DOHH2 (cell line): ENCODE measurements at regions not wholly inside any gene's neighbourhood (a gene's known extent, or its start where the extent isn't known, plus 50 kb on each side); places are given as distances from the start of the nearest gene placed in this dataset.
"Not testable (repeated sequence)": the region's sequence is repeated elsewhere in the genome, so short reads cannot be mapped to it uniquely, and the experiment has no call there.

Experiments used
- H3F3A ChIP-seq: fragments of 200-600 bp; sonication (generic), shearing (Covaris generic); 2 replicates; pipeline ENCODE4 v1.6.0; 2016; ENCODE audit warnings: antibody characterized with exemption, mild to moderate bottlenecking; ENCODE audit not compliant: control insufficient read depth, insufficient read depth
- H3K27ac ChIP-seq: fragments of 200-600 bp; sonication (generic); 2 replicates; pipeline ENCODE4 v1.5.1; 2014; ENCODE audit warnings: low read depth, mild to moderate bottlenecking, low read length, moderate library complexity
- H3K27me3 ChIP-seq: fragments of 200-600 bp; sonication (generic); 2 replicates; pipeline ENCODE4 v1.6.1; 2014; ENCODE audit warnings: mild to moderate bottlenecking, low read length, mixed read lengths; ENCODE audit not compliant: control insufficient read depth
- H3K36me3 ChIP-seq: fragments of 200-600 bp; sonication (generic); 2 replicates; pipeline ENCODE4 v1.6.1; 2014; ENCODE audit warnings: mild to moderate bottlenecking, low read length, moderate library complexity, mixed read lengths; ENCODE audit not compliant: control insufficient read depth
- H3K4me1 ChIP-seq: fragments of 200-600 bp; sonication (generic); 2 replicates; pipeline ENCODE4 v1.6.1; 2014; ENCODE audit warnings: mild to moderate bottlenecking, low read length, mixed read lengths; ENCODE audit not compliant: control insufficient read depth
- H3K4me2 ChIP-seq: fragments of 200-600 bp; sonication (generic); 2 replicates; pipeline ENCODE4 v1.6.0; 2014; ENCODE audit warnings: mild to moderate bottlenecking, low read length, moderate library complexity
- H3K4me3 ChIP-seq: fragments of 200-600 bp; sonication (generic); 2 replicates; pipeline ENCODE4 v1.5.1; 2014; ENCODE audit warnings: mild to moderate bottlenecking, low read length, mixed read lengths
- H3K79me2 ChIP-seq: fragments of 200-600 bp; sonication (generic); 2 replicates; pipeline ENCODE4 v1.6.1; 2014; ENCODE audit warnings: mild to moderate bottlenecking, low read length, mixed read lengths; ENCODE audit not compliant: control insufficient read depth
- H3K9me2 ChIP-seq: fragments of 200-600 bp; sonication (generic); replicated peaks from 2 replicates; pipeline ENCODE4 v1.6.1; 2014; ENCODE audit warnings: mild to moderate bottlenecking, low read length, mixed read lengths; ENCODE audit not compliant: control insufficient read depth
- H3K9me3 ChIP-seq: fragments of 200-600 bp; sonication (generic); 2 replicates; pipeline ENCODE4 v1.6.1; 2014; ENCODE audit warnings: antibody characterized with exemption, low read length, mixed read lengths; ENCODE audit not compliant: control insufficient read depth, insufficient read depth
- H4K20me1 ChIP-seq: fragments of 200-600 bp; sonication (generic); 2 replicates; pipeline ENCODE4 v1.6.0; 2014; ENCODE audit warnings: low read depth, mild to moderate bottlenecking, antibody characterized with exemption, low read length, moderate library complexity; ENCODE audit not compliant: control insufficient read depth, insufficient read depth
- CTCF ChIP-seq: fragments of 200-600 bp; sonication (generic); IDR thresholded peaks from one replicate; pipeline ENCODE4 v1.5.1; 2014; ENCODE audit warnings: antibody characterized with exemption, mild to moderate bottlenecking, low read depth, low read length; ENCODE audit not compliant: poor library complexity, severe bottlenecking
- EZH2phosphoT487 ChIP-seq: fragments of 200-600 bp; sonication (generic); IDR thresholded peaks from 2 replicates; pipeline ENCODE4 v1.6.1; 2017; ENCODE audit warnings: borderline replicate concordance, mild to moderate bottlenecking, antibody characterized with exemption, low read length, moderate library complexity, mixed read lengths

GRCh38 chr5:10019236-10019635, 230.5 kb downstream of the ATPSCKMT start:
- no peaks in the 10 kb centered on the region for H3K36me3 ChIP-seq
- H3F3A ChIP-seq: no peaks in the 10 kb centered on the region
- H4K20me1 ChIP-seq: no peaks in the 10 kb centered on the region
- no peaks in the 10 kb centered on the region for H3K4me1 ChIP-seq
- no peaks in the 10 kb centered on the region for H3K27me3 ChIP-seq
- TF ChIP-seq CTCF (no peak), EZH2phosphoT487 (no peak)
- H3K4me3 ChIP-seq: no peak overlapping the region
- H3K79me2 ChIP-seq: no peaks in the 10 kb centered on the region
- H3K4me2 ChIP-seq: no peak overlapping the region
- H3K9me3 ChIP-seq: no peaks in the 10 kb centered on the region
- H3K27ac ChIP-seq: no peak overlapping the region
- no peaks in the 10 kb centered on the region for H3K9me2 ChIP-seq

GRCh38 chr5:10018201-10019069, 231.3 kb downstream of the ATPSCKMT start:
- Histone ChIP-seq H3K4me3 (no peak overlapping the region), H3F3A (no peaks in the 10 kb centered on the region), H3K36me3 (no peaks in the 10 kb centered on the region), H3K4me2 (no peak overlapping the region), H3K9me2 (no peaks in the 10 kb centered on the region), H4K20me1 (no peaks in the 10 kb centered on the region), H3K27me3 (no peaks in the 10 kb centered on the region), H3K27ac (no peak overlapping the region), H3K4me1 (no peaks in the 10 kb centered on the region), H3K9me3 (no peaks in the 10 kb centered on the region), H3K79me2 (no peaks in the 10 kb centered on the region)
- TF ChIP-seq CTCF: no peak
- TF ChIP-seq EZH2phosphoT487: no peak

GRCh38 chr5:10017786-10018185, 231.9 kb downstream of the ATPSCKMT start:
- H3K4me2 ChIP-seq: no peak overlapping the region
- no peaks in the 10 kb centered on the region for H3K9me3 ChIP-seq
- no peaks in the 10 kb centered on the region for H4K20me1 ChIP-seq
- TF ChIP-seq EZH2phosphoT487: no peak
- no peaks in the 10 kb centered on the region for H3K36me3 ChIP-seq
- H3K4me3 ChIP-seq: no peak overlapping the region
- no peaks in the 10 kb centered on the region for H3K9me2 ChIP-seq
- no peaks in the 10 kb centered on the region for H3K27me3 ChIP-seq
- H3K27ac ChIP-seq: no peak overlapping the region
- H3K79me2 ChIP-seq: no peaks in the 10 kb centered on the region
- H3K4me1 ChIP-seq: no peaks in the 10 kb centered on the region
- no peaks in the 10 kb centered on the region for H3F3A ChIP-seq

DNA sequence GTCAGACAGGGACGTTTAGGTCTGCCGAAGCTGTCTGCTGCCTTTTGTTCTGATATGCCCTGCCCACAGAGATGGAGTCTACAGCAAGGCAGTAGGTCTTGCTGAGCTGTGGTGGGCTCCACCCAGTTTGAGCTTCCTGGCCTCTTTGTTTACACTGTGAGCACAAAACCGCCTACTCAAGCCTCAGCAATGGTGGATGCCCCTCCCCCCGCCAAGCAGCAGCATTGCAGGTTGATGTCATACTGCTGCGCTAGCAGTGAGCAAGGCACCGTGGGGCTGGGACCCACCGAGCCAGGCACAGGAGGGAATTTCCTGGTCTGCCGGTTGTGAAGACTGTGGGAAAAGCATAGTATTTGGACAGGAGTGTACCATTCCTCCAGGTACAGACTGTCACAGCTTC, 233.1 kb downstream of the ATPSCKMT start:
- H3K36me3 ChIP-seq, H3K4me2 ChIP-seq, H3K4me1 ChIP-seq: not testable (repeated sequence)

DNA sequence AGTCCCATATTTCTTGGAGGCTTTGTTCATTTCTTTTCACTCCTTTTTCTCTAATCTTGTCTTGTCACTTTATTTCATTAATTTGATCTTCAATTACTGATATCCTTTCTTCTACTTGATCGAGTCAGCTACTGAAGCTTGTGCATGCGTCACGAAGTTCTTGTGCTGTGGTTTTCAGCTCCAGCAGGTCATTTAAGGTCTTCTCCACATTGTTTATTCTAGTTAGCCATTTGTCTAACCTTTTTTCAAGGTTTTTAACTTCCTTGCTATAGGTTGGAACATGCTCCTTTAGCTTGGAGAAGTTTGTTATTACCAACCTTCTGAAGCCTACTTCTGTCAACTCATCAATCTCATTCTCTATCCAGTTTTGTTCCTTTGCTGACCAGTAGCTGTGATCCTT, 234.0 kb downstream of the ATPSCKMT start:
- not testable (repeated sequence) for H3K27me3 ChIP-seq, H3K27ac ChIP-seq, H3K9me2 ChIP-seq, H3K4me1 ChIP-seq, H3K36me3 ChIP-seq, H3K9me3 ChIP-seq, H3K79me2 ChIP-seq, H3K4me2 ChIP-seq, H3K4me3 ChIP-seq, H4K20me1 ChIP-seq, H3F3A ChIP-seq

More for the DNA sequence above, 233.1 kb downstream of the ATPSCKMT start:
- H3K27ac ChIP-seq, H3K9me3 ChIP-seq, H3F3A ChIP-seq, H3K9me2 ChIP-seq, H3K27me3 ChIP-seq, H4K20me1 ChIP-seq, H3K79me2 ChIP-seq, H3K4me3 ChIP-seq: not testable (repeated sequence)
